ENCODE measurements at regions not wholly inside any gene's neighbourhood (a gene's known extent, or its start where the extent isn't known, plus 50 kb on each side); places are given as distances from the start of the nearest gene placed in this dataset.

DNA sequence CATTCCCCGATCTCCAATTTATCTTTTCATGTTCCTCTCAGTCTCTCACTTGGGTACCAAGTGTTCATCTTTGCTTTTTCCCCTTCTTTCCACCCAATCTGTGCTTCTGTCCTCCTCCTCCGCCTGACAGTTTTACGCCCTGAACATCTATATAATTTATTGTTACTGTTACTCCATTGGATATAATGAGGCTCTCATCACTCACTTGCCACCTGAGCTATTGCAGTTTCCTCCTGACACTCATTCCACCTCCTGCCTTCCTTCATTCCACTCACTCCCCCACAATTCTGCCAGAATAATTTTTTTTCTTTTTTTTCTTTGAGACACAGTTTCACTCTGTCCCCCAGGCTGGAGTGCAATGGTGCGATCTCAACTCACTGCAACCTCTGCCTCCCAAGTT is 77.6 kb upstream of the SORBS2 start:
- Histone ChIP-seq H3K4me2 (no peak overlapping the region), H3F3A (ENCODE audit: low read depth) (no peaks in the 10 kb centered on the region), H4K20me1 (ENCODE audit: low read depth) (no peaks in the 10 kb centered on the region), H3K4me3 (no peak overlapping the region), H2AFZ (replicated peaks) (no peak overlapping the region), H3K9me3 (ENCODE audit: low read depth) (peaks cover 4% of the 10 kb centered on the region), H3K9ac (no peak overlapping the region), H3K79me2 (ENCODE audit: low read depth) (no peaks in the 10 kb centered on the region), H3K36me3 (no peaks in the 10 kb centered on the region), H3K27me3 (no peaks in the 10 kb centered on the region), H3K27ac (no peak overlapping the region), H3K4me1 (no peaks in the 10 kb centered on the region)
- TF ChIP-seq EZH2 (IDR thresholded peaks at IDR 0.05) = no peak
- TF ChIP-seq, protein P1, sequence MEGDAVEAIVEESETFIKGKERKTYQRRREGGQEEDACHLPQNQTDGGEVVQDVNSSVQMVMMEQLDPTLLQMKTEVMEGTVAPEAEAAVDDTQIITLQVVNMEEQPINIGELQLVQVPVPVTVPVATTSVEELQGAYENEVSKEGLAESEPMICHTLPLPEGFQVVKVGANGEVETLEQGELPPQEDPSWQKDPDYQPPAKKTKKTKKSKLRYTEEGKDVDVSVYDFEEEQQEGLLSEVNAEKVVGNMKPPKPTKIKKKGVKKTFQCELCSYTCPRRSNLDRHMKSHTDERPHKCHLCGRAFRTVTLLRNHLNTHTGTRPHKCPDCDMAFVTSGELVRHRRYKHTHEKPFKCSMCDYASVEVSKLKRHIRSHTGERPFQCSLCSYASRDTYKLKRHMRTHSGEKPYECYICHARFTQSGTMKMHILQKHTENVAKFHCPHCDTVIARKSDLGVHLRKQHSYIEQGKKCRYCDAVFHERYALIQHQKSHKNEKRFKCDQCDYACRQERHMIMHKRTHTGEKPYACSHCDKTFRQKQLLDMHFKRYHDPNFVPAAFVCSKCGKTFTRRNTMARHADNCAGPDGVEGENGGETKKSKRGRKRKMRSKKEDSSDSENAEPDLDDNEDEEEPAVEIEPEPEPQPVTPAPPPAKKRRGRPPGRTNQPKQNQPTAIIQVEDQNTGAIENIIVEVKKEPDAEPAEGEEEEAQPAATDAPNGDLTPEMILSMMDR (IDR thresholded peaks at IDR 0.05) = no peak
- no peak for TF ChIP-seq EZH2phosphoT487 (IDR thresholded peaks at IDR 0.05)
- Mint-ChIP-seq H3K4me1 (peaks cover 12% of the 10 kb centered on the region), H3K27me3 (ENCODE audit: insufficient read depth, low read depth) (peaks cover 3% of the 10 kb centered on the region), H3K9me3 (peaks cover 17% of the 10 kb centered on the region), H3K4me3 (no peak overlapping the region), H3K27ac (peak overlapping the region; percentile 13), H3K36me3 (no peaks in the 10 kb centered on the region)
- no peak for DNase-seq (ENCODE audit: low spot score)

DNA sequence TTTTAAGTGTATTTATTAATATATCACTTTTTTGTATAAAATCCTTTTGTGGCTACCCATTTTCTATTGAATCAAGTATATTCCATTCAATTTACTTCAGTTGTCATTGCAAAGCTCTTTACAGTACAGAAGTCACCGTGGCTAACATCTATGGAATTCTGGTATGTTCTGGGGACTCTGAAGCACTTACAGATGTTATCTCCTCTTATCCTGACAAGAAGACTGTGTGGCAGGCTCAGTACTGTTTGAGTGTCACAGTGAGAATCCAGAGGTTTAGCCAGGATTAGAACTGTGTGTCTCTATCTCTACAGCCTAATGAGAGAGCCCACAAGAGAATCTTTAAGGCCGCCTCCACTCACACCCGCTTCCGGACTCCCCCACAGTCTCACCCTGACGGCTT is 78.2 kb upstream of the SORBS2 start:
- Histone ChIP-seq H3K4me3 (no peak overlapping the region), H3K36me3 (no peaks in the 10 kb centered on the region), H3K27ac (no peak overlapping the region), H2AFZ (replicated peaks) (no peak overlapping the region), H3K79me2 (ENCODE audit: low read depth) (no peaks in the 10 kb centered on the region), H3F3A (ENCODE audit: low read depth) (no peaks in the 10 kb centered on the region), H4K20me1 (ENCODE audit: low read depth) (no peaks in the 10 kb centered on the region), H3K4me1 (no peaks in the 10 kb centered on the region), H3K4me2 (no peak overlapping the region), H3K27me3 (no peaks in the 10 kb centered on the region), H3K9ac (no peak overlapping the region), H3K9me3 (ENCODE audit: low read depth) (peaks cover 4% of the 10 kb centered on the region)
- Mint-ChIP-seq H3K36me3 (no peaks in the 10 kb centered on the region), H3K4me1 (peaks cover 6% of the 10 kb centered on the region), H3K27me3 (ENCODE audit: insufficient read depth, low read depth) (peaks cover 3% of the 10 kb centered on the region), H3K9me3 (peaks cover 17% of the 10 kb centered on the region), H3K4me3 (peak overlapping the region; percentile 52), H3K27ac (no peak overlapping the region)
- DNase-seq (ENCODE audit: low spot score) = no peak
- TF ChIP-seq EZH2 (IDR thresholded peaks at IDR 0.05) (no peak), EZH2phosphoT487 (IDR thresholded peaks at IDR 0.05) (no peak)
- TF ChIP-seq, protein P1 (IDR thresholded peaks at IDR 0.05) = no peak

DNA sequence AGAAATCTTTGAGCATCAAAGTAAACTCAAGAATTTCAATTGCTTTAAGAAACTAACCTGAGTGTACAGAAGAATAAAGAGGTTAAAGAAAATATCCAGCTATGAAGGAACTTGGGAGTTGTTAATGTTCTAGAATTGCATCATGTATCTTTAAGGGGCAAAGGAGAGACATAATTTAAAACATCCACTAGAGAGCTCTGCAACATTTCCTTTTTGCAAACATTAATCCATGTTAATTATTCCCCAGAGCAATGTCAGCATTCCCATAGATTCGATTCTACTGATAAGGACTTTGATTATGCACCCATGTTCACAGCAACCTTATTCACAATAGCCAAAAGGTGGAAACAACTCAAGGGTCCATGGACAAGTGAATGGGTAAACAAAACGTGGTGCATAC is 80.2 kb upstream of the SORBS2 start:
- TF ChIP-seq, protein P1 (IDR thresholded peaks at IDR 0.05) = no peak
- TF ChIP-seq EZH2phosphoT487 (IDR thresholded peaks at IDR 0.05) = no peak
- TF ChIP-seq EZH2 (IDR thresholded peaks at IDR 0.05) = no peak
- Mint-ChIP-seq H3K4me1 (no peaks in the 10 kb centered on the region), H3K27ac (no peak overlapping the region), H3K27me3 (ENCODE audit: insufficient read depth, low read depth) (peaks cover 7% of the 10 kb centered on the region), H3K4me3 (no peak overlapping the region), H3K9me3 (peaks cover 17% of the 10 kb centered on the region), H3K36me3 (no peaks in the 10 kb centered on the region)
- Histone ChIP-seq H2AFZ (replicated peaks) (no peak overlapping the region), H3K36me3 (no peaks in the 10 kb centered on the region), H3K9ac (no peak overlapping the region), H3K27me3 (no peaks in the 10 kb centered on the region), H3K9me3 (ENCODE audit: low read depth) (peaks cover 4% of the 10 kb centered on the region), H3K4me1 (no peaks in the 10 kb centered on the region), H4K20me1 (ENCODE audit: low read depth) (no peaks in the 10 kb centered on the region), H3F3A (ENCODE audit: low read depth) (no peaks in the 10 kb centered on the region), H3K4me3 (no peak overlapping the region), H3K4me2 (no peak overlapping the region), H3K27ac (no peak overlapping the region), H3K79me2 (ENCODE audit: low read depth) (no peaks in the 10 kb centered on the region)
- no peak for DNase-seq (ENCODE audit: low spot score)

Measured in neural progenitor cell (in vitro differentiated cells).